Retina (tissue), 1 donor: ENCODE measurements at regions not wholly inside any gene's neighbourhood (a gene's known extent, or its start where the extent isn't known, plus 50 kb on each side); places are given as distances from the start of the nearest gene placed in this dataset.
"Not testable (repeated sequence)": the region's sequence is repeated elsewhere in the genome, so short reads cannot be mapped to it uniquely, and the experiment has no call there.

Source experiments
- DNase-seq: peaks from one replicate; pipeline ENCODE4 v3.0.0-alpha.2; 2016

DNA sequence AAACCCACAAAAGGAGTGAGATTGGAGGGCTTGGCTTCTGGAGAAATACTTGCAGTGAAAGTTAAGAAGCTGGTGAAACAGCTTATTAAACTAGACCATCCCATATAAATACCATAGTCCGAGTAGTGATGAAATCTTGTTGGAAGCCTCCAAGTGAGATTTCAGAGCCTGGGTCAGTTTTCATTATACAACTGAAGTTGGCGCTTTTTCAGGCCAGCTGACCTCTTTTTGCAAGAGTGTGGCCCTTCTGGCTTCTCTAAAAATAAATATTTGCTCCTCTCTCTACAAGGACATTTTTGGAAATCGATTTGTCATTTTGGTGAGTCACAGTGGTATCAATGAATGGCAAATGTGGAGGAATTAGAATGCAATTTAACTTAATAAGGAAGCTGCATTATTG lies 51.2 kb upstream of the THRB start:
- no peak for DNase-seq

DNA sequence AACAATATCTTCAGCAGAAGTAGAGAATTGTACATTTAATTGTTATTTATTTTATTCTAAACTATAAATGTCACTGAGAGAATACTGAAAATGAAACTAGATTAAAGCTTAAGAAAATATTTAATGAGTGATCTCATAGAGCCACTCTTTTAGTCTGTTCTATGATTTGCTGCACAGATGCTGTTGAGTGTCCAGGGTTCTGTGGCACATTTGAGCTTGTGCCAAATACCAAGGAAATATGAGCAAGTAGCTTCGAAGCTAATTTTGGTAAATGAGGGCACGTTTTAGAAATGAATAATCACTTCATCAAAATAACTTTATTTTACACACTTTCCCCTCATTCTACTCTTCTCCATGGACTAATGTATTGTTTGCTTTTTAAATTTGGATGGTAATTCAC lies 53.6 kb upstream of the THRB start:
- no peak for DNase-seq

DNA sequence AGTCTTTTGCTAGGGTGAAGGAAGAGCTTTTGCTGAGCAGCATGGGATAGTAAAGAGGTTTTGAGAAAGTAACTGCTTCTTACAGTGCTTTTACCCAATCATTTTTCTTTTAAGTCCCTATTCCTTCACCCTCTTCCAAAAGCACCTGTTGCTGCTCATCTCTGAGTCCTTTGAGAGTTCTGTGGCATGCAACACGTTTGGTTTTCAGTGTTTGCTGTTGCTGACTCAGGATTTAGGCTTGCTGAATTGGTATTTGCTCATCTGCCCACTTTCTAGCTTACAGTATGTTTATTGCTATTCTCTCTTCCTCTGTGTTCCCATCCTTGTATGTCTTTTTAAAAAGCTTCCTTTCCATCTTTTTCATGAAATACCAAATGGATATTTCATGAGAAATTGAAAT lies 55.9 kb upstream of the THRB start:
- DNase-seq = no peak

DNA sequence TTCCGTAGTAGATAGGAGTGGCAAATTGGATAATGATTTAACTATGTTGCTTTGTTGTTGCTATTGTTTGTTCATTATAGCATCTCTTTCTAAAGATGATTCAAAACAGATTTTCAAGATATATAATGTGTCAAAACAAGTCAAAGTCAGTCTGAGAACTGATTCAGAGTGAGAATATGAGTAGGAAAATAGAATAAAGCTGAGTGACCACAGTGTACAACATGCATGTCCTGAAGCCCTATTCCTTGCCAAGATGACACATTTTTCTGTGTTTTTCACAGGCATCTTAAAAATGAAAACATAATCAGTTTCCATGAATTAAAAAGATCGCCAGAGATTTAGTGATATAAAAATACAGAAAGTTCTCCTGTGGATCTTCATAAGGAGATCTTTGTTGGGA lies 57.0 kb upstream of the THRB start:
- no peak for DNase-seq

DNA sequence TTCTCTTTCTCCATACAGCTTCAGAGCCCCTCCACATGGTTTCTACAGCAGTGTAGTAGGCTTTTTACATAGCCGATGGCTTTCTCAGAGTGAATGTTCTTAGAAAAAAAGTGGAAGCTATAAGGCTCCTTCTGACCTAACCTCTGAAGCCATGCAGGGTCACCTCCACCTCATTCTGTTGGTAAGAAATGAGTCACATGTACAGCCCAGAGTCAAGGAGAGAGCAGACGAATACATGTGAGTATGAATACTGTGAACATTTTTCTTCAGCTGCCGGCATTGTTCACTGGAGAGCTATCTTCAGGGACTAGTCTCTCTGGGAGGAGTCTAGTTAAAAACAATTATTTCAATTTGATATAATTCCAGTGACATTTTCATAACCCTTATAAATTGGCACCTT lies 68.2 kb upstream of the THRB start:
- no peak for DNase-seq

DNA sequence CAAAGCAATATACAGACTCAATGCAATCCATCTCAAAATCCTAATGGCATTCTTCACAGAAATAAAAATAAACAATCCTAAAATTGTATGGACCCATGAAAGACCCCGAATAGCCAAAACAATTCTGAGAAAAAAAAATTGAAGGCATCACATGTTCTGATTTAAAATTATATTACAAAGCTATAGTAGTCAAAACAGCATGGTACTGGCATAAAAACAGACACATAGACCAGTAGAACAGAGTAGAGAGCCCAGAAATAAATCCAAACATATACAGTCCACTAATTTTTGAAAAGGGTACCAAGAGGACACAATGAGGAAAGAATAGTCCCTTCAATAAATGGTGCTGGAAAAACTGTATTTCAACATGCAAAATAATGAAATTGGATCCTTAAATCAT lies 70.4 kb upstream of the THRB start:
- DNase-seq = no peak

DNA sequence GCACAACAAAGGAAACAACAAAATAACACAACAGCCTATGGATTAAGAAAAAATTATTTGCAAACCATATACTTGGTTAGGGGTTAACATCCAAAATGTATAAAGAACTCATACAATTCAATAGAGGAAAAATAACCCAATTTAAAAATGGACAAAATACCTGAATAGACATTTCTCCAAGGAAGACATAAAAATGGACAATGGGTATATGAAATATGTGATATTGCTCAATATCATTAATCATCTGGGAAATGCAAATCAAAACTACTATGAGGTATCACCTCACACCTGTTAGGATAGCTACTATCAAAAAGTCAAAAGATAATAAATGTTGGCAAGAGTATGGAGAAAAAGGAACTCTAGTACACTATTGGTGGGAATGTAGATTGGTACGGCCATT lies 71.0 kb upstream of the THRB start:
- no peak for DNase-seq

DNA sequence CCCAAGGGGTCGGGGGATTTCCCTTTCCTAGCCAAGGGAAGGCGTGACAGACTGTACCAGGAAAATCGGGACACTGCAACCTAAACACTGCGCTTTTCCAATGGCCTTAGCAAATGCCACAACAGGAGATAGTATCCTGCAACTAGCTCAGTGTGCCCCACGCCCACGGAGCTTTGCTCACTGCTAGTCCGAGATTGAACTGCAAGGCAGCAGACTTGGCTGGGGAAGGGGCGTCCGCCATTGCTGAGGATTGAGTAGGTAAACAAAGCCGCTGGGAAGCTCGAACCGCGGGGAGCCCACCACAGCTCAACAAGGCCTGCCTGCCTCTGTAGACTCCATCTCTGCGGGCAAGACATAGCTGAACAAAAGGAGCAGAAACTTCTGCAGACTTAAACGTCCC lies 72.3 kb upstream of the THRB start:
- no peak for DNase-seq

DNA sequence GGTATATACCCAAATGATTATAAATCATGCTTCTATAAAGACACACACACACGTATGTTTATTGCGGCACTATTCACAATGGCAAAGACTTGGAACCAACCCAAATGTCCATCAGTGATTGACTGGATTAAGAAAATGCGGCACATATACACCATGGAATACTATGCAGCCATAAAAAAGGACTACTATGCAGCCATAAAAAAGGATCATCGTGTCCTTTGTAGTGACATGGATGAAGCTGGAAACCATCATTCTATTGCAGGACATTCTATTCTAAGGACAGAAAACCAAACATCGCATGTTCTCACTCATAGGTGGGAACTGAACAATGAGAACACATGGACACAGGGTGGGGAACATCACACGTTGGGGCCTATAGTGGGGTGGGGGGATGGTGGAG lies 77.8 kb upstream of the THRB start:
- DNase-seq = not testable (repeated sequence)

DNA sequence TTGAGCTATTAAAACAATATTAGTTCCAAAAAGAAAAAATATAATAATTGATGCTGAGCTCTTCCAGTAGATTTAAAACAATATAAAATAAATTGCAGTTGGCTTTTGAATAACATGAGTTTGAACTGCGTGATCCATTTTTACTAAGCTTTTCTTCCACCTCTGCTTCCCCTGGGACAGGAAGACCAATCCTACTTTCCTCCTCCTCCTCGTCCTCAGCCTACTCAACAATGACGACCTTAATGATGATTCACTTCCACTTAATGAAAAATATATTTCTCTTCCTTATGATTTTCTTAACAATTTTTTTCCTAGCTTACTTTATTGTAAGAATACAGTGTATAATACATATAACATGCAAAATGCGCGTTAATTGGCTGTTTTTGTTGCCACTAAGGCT lies 78.9 kb upstream of the THRB start:
- no peak for DNase-seq

DNA sequence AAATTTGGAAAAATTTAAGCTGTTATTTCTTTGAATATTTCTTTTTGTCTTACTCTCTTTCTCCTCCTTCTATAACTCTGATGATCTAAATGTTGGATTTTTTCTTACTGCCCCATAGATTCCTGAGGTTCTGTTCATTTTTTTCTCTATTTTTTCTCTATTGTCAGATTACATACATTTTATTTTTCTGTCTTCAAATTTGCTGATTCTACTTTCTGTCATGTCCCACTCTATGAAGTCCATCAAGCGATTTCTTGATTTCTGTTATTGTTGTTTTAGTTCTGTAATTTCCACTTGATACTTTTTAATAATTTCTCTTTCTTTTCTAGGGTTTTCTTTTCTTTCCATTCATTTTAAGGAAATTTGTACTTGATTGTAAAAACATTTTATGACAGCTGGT lies 83.7 kb upstream of the THRB start:
- DNase-seq = no peak

DNA sequence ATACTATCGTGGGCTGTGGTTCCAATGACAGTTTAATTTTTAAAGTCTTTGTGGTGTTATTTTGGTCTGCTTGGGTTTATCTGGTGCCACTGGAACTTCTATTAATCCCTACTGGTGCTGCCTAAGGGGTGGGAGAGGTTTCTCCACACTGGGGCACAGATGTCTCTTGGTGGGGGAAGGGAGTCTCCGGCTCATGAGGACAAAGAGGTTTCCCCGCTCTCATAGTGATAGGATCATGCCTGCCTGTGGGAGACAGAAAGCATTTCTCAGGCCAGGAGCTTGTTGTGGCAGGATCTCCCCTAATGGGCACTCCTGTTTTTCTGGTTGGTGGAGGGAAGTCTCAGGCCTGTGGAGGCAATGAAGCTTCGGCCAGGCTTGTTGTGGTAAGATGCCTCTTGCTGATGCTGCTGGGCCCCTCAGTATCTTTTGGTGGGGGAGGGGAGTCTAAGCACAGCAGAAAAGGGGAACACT lies 84.3 kb upstream of the THRB start:
- DNase-seq = peak; percentile 22

DNA sequence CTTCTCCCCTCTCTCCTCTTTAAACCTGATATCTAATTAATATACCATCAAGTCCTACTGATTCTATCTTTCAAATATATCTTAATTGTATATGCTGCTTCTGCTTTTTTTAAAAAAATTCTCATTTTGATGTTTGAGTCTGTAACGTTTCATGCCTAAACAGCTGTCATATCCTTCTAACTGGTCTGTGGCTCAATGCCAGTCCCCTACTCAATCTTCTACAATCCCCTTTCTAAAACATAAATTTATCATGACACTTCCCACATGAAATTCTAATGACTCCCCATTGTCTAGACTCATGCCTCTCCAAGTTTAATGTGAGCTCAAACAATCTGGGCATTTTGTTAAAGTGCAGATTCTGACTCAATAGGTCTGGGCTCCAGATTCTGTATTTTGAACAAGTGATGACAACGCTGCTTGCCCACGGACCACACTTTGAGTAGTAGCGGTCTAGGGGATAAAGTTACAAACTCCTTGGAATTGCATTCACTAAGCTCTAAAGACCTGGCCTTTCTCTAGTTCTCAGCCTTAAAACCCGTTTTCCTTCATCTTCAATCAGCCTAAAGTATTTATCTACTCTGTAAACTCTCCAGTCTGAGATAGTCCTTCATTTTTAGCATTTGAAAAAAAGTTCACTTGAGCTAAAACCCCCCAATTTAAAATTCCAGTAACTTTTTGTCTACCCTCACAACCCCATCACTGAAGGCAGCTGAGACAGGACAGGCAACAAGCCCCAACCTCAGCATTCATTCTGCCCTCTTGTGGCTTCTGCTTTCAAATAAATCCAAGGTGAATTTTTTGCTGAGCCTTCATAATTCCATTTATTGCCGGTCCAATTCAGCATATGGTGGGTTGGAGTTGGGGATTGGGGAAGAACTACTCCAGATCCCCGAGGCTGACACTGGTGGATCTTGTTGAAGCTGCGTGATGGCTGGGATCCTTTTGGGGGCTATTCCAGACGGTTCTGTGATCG lies 88.1 kb upstream of the THRB start:
- peak; percentile 10 for DNase-seq

DNA sequence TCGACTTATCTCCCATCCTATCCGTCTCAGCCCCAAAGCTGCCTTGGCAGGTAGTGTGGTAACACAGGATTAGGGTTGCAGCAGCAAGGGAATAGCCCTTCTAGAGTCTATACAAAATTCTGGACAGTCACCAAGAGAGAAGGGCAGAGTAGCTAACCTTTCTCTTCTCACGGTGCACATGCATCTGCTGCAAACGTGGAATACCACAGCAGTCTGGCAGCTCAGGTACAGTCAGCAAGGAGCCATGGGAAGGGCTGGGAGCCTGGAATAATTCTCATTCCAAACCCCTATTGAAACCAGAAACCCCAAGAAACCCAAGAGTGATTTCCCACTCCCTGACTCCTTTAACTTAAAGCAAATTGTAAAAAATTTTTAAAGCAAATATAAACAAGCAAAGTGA lies 92.3 kb upstream of the THRB start:
- DNase-seq = no peak

DNA sequence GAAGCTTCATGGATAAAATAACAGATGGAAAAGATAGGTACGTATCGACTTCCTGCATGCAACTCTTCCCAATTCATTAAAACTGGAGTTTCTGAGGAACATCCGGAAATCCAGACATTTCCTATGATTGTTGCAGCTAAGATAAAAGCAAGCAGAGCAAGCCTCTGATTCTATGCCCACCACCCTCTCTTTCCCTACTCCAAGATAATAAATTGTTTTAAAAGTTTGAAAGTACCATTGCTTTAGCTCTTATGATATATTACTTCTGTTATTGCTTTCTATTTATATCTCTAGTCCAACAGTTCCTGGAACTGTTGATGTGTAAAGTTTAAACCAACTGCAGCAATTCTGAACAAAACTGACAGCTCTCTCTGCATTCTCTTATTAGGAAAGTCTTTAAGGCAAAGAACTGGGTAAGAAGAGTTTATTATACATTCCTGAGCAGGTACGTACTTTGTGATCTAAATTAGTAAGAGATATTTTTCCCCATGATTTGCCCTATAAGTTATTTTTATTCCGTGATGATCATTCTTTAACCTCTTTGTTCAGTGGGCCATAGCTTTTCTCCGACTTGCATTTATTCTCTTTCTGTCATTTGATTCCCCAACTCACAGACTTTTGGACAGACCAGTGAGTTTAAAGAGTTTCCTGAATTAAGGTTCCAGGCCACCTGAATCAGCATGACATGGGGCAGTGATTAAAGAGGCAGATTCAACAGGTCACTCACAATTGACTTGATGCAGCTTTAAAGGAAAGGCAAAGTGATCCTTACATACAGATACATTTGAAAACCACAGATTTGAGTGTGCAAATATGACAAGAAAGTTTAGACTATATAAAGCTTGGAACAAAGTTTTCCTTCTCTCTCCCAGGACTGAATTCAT lies 94.2 kb upstream of the THRB start:
- DNase-seq = no peak

DNA sequence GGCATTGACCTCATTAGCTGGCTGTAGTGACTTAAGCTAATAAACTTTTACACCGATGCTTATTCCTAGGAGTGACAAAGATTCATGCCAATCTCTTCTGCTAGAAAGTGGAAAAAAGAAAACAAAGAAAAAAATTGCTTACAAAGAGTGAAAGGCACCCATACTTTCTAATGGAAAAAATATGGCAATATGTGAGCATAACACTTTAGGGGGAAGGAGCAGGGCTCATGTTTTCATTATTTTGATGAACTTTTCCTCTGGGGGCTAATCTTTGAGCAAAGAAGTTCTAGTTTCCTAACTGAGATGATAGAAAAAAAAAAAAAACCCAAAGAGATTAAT lies 94.8 kb upstream of the THRB start:
- DNase-seq = no peak

DNA sequence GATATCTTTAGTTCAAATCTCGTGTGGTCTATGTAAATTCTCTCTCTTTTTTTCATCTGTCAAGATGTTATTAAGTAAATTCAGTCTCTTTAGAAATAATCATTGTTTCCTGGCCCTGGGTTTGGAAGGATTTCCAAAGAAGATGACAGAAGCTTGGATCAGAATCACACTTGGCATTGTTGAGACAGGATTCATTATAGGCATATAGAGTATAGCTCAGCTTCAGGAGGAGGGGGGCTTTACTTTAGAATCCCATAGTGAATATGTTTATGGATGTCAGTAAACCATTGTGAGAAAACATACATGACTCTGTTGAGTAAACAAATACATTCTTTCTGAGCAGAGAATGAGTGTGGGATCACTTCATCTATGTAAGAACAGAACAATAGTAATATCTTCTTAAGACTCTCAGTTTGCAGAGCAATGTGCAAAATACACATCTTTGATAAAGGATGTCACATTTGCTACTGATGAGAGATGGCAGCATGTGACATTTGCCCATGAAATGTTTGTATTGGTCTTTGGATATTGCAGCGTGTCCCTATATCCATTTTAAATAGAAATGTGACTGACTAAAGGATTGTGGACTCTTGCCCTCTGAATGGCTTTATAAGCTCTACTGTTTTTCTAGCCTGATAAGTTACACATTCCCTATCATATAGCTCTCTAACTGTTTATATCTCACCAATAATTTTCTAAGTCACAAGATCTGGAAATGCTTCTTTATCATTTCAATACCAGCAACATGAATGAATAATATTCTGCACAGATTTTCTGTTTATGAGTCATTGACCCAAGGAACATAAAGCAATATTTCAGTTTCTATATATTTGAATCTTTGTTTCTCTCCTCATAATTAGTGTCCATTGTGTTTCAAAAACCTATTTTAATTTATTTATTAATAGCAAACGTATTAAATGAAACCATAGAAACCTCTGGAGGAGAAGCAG lies 95.6 kb upstream of the THRB start:
- DNase-seq = no peak

DNA sequence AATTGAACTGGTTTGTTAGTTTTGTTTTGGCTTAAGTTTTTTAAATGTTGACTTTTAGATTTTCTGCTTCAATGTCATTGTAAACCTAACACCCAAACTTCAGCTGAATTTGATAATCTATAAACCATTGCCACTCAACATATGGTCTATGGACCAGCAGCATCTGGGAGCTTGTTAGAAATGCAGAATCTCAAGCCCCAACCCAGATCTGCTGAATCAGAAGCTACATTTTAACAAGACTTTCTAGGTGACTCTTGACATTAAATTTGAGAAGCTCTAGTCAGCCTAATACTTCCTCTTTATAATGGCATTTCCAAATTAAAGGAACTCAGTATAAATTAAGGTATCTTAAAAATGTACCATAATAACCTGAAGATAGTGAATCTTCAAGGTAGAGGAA lies 96.5 kb upstream of the THRB start:
- DNase-seq = no peak

DNA sequence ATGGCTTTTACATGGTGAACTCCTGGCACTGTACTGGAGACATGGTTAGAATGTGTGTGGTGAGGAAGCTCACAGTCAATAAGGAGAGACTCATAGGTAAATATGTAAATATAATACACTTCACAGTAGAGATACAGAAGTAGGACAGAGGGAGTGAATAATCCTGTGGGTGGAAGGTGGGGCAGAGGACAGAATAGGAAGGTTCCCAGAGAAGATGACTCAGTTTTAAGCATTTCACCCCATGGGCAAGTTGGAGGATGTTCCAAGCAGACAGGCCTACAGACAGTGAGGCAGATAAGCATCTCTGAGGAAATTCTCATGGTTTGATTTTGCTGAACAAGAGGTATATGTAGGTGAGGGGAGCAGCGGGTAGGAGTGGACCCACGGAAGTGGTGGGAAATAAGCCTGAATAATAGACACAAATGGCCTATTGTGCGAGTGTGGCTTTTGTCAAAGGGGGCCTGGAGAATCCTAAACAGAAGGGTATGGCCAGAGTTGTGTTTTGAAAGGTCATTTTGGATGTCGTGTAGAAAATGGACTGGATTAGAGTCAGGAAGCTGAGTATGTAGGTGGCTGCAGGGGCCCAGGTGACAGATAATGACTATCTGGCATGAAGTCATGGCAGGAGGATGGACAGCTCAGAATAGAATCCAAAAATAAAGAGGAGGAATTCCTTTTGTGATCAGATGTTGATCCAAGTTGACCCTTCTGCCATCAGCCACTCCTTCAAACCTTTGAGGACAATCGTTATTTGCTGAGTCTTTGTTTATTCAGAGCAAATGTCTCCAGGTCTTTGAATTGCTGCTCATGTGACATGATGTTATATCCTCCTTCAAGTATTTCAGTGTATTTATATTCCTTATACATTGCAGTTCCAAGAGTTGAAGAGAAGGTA lies 97.3 kb upstream of the THRB start:
- DNase-seq = no peak

DNA sequence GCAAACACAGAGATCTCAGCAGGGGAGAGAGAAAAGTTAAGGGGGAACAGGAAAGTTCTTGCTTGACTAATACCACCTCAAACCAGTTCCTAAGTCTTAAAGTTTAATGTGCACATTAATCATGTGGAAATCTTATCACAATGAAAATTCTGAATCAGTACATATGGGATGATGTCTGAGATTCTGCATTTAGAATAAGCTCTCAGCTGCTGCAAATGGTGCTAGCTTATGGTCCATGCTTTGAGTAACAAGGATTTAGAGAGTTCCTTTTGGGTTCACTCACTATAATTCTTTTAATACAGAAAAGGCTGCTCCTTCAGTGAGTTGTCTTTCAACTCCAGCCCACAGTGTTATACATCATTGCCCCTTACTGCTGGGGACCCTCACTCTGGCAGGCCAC lies 99.5 kb upstream of the THRB start:
- DNase-seq = no peak

DNA sequence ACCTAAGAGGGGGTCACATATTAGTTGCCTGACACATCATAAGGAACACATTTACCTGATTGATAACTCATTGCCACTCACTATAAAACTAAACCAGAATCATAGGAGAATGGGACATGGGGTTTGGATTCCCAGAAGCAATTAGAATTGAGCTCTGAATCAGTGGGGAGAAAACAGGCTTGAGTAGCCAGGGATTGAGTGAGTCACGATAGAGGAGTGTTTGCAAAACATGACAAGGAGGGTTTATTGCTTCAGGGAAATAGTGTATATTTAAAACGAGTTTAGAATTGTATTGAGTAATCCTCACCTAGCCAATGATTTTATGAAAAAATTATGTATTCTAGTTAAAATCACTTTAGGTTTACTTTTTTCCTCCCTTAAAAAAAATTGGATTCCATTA lies 101.1 kb upstream of the THRB start:
- no peak for DNase-seq

DNA sequence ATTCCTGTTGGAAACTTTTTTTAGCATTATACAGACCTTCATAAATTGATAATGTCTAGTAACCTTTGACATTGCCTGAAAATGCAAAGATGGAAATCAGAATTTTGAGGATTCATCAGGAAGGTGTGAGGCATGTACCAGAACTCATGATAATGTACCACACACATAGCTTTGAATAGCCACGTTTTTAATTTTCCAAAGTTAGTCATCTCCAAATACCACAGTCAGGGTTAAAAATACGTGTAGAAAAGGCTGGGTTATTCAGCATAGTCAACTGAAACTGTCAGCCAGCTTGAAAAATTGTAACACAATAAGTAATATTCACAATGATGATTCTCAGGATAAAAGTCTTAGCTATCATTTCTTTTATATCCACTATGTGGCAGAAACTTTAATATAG lies 102.0 kb upstream of the THRB start:
- DNase-seq = no peak
